K562 (cell line): ENCODE measurements at regions not wholly inside any gene's neighbourhood (a gene's known extent, or its start where the extent isn't known, plus 50 kb on each side); places are given as distances from the start of the nearest gene placed in this dataset.

Experiments used
- CEBPG ChIP-seq, 3 experiments: fragments of 200-800 bp in 1 of 3; sonication (Bioruptor generic) in 1 of 3; sonication (generic) in 1 of 3; formaldehyde crosslinking in 1 of 3; IDR thresholded peaks in 2 of 3; conservative IDR thresholded peaks in 1 of 3; 2 replicates each; pipeline versions ENCODE4 v1.6.1 to v1.8.0; 2016 to 2022; ENCODE audit warnings: missing compliant biosample characterization in 2 of 3, missing genetic modification characterization in 2 of 3, mild to moderate bottlenecking in 1 of 3, missing genetic modification reagents in 1 of 3
- DACH1 ChIP-seq: fragments of 450-650 bp; IDR thresholded peaks from 2 replicates; pipeline ENCODE4 v1.6.1; 2018; ENCODE audit not compliant: partially characterized antibody
- EHMT2 ChIP-seq: fragments of 450-650 bp; IDR thresholded peaks from 2 replicates; pipeline ENCODE4 v1.6.1; 2018; ENCODE audit warnings: antibody characterized with exemption
- RAD51 ChIP-seq: fragments of 450-650 bp; IDR thresholded peaks from 2 replicates; pipeline ENCODE4 v1.7.1; 2016; ENCODE audit warnings: low read depth, mild to moderate bottlenecking, borderline replicate concordance
- ZMIZ1 ChIP-seq, 2 experiments: fragments of 150-350 bp in 1 of 2; IDR thresholded peaks; 2 replicates each; pipeline ENCODE4 v1.6.1; 2012 to 2016; ENCODE audit warnings: low read depth in 2 of 2, low read length in 2 of 2, mild to moderate bottlenecking in 1 of 2, moderate library complexity in 1 of 2
- ZSCAN32 ChIP-seq: fragments of 450-650 bp; formaldehyde crosslinking; IDR thresholded peaks from 2 replicates; pipeline ENCODE4 v1.4.0; 2020; ENCODE audit warnings: mild to moderate bottlenecking, moderate library complexity
- TF ChIP-seq, protein P1 (sequence below): sonication (generic); formaldehyde crosslinking; IDR thresholded peaks from 2 replicates; pipeline ENCODE4 v1.8.1; 2022; ENCODE audit warnings: missing genetic modification reagents

DNA sequence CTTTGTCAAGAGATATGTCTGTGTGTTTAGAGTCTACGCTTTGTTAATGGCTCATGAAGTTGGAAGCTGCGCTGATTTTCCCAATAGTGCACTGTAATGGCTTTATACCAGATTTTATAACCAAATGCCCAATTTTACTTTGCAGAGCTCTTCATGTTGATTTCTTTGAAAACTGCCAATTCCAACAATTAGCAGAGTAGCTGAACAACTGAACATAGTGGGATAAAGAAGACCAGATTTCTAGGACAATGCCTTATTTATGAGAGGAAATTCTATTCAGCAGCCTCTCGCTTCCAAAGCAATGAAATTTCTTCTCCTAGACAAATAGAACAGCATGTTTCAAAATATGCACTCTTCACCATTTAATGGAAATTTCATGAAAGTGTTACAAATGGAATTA lies 66.9 kb upstream of the PROK2 start (continued):
- TF ChIP-seq ZMIZ1 (IDR thresholded peaks at IDR 0.05; ENCODE audit: low read depth in 2 of 2, low read length in 2 of 2) (no peak), ZSCAN32 (no peak), CEBPG (CRISPR knock-in tag; IDR thresholded peaks at IDR 0.05) (no peak), CEBPG (tag; conservative IDR thresholded peaks at IDR 0.05 in 1 of 2, IDR thresholded peaks at IDR 0.05 in 1 of 2) (no peak), DACH1 (no peak), RAD51 (no peak), EHMT2 (no peak)
- TF ChIP-seq, protein P1, sequence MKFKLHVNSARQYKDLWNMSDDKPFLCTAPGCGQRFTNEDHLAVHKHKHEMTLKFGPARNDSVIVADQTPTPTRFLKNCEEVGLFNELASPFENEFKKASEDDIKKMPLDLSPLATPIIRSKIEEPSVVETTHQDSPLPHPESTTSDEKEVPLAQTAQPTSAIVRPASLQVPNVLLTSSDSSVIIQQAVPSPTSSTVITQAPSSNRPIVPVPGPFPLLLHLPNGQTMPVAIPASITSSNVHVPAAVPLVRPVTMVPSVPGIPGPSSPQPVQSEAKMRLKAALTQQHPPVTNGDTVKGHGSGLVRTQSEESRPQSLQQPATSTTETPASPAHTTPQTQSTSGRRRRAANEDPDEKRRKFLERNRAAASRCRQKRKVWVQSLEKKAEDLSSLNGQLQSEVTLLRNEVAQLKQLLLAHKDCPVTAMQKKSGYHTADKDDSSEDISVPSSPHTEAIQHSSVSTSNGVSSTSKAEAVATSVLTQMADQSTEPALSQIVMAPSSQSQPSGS (CRISPR knock-in tag): no peak
- TF ChIP-seq, all 486 proteins: peak for 0
